MM.1S (cell line): ENCODE measurements at regions not wholly inside any gene's neighbourhood (a gene's known extent, or its start where the extent isn't known, plus 50 kb on each side); places are given as distances from the start of the nearest gene placed in this dataset.
"Not testable (repeated sequence)": the region's sequence is repeated elsewhere in the genome, so short reads cannot be mapped to it uniquely, and the experiment has no call there.

Source experiments
- EZH2phosphoT487 ChIP-seq: fragments of 300-600 bp; sonication (generic); IDR thresholded peaks from 2 replicates; pipeline ENCODE4 v1.6.1; 2018; ENCODE audit warnings: antibody characterized with exemption, low read length
- TF ChIP-seq, protein P1 (sequence below): fragments of 300-600 bp; sonication (generic); IDR thresholded peaks from 2 replicates; pipeline ENCODE4 v1.5.1; 2016; ENCODE audit warnings: antibody characterized with exemption, low read length, mixed read lengths

DNA sequence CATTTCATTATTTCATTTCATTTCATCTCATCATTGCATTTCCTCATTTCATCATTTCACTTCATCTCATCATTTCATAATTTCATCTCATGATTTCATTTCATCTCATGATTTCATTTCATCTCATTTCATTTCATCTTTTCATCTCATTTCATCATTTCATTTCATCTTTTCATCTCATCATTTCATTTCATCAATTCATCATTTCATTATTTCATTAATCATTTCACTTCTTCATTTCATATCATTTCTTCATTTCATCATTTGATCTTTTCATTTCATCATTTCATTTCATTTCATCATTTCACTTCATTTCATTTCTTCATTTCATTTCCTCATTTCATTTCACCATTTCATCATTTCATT, 176.8 kb downstream of the ZNF92 start:
- TF ChIP-seq, protein P1, sequence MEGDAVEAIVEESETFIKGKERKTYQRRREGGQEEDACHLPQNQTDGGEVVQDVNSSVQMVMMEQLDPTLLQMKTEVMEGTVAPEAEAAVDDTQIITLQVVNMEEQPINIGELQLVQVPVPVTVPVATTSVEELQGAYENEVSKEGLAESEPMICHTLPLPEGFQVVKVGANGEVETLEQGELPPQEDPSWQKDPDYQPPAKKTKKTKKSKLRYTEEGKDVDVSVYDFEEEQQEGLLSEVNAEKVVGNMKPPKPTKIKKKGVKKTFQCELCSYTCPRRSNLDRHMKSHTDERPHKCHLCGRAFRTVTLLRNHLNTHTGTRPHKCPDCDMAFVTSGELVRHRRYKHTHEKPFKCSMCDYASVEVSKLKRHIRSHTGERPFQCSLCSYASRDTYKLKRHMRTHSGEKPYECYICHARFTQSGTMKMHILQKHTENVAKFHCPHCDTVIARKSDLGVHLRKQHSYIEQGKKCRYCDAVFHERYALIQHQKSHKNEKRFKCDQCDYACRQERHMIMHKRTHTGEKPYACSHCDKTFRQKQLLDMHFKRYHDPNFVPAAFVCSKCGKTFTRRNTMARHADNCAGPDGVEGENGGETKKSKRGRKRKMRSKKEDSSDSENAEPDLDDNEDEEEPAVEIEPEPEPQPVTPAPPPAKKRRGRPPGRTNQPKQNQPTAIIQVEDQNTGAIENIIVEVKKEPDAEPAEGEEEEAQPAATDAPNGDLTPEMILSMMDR, result not testable (repeated sequence)
- not testable (repeated sequence) for TF ChIP-seq EZH2phosphoT487
